Hematopoietic multipotent progenitor cell treated with erythropoietin and hydrocortisone succinate and interleukin-3 and kit ligand, for 8 days (in vitro differentiated cells): ENCODE measurements at regions not wholly inside any gene's neighbourhood (a gene's known extent, or its start where the extent isn't known, plus 50 kb on each side); places are given as distances from the start of the nearest gene placed in this dataset.
"Not testable (repeated sequence)": the region's sequence is repeated elsewhere in the genome, so short reads cannot be mapped to it uniquely, and the experiment has no call there.

Experiments used
- DNase-seq: peaks from one replicate; pipeline ENCODE4 v3.0.0-alpha.2; 2015

DNA sequence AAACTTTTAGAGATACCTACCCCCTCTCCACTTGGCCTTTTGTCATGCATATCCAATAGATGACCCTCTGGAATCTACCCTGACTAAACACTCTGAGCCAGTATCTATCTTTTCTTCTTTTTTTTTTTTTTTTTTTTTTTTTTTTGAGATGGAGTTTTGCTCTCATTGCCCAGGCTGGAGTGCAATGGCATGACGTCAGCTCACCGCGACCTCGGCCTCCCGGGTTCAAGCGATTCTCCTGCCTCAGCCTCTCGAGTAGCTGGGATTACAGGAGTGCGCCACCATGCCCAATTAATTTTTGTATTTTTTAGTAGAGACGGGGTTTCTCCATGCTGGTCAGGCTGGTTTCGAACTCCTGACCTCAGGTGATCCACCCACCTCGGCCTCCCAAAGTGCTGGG is 50.8 kb upstream of the GRIN2B start:
- DNase-seq, result not testable (repeated sequence)

DNA sequence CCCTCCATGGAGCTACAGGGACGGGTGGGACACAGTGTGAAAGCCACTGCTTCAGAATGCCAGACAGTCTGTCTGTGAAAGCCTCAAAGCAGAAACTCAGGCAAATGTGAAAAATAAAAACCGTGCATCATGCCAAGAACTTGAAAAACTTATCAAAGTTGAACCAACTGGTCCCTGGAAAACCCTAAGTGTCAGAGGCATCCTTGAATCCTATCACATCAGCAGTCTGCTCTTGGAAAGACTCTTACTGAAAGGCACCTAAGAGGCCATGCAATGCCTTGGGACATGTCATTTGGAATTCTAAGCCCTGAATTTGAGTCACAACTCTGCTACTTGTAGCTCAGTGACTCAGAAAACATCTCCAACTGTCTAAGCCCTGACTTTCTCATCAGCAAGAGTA is 62.4 kb upstream of the GRIN2B start:
- DNase-seq, result no peak

DNA sequence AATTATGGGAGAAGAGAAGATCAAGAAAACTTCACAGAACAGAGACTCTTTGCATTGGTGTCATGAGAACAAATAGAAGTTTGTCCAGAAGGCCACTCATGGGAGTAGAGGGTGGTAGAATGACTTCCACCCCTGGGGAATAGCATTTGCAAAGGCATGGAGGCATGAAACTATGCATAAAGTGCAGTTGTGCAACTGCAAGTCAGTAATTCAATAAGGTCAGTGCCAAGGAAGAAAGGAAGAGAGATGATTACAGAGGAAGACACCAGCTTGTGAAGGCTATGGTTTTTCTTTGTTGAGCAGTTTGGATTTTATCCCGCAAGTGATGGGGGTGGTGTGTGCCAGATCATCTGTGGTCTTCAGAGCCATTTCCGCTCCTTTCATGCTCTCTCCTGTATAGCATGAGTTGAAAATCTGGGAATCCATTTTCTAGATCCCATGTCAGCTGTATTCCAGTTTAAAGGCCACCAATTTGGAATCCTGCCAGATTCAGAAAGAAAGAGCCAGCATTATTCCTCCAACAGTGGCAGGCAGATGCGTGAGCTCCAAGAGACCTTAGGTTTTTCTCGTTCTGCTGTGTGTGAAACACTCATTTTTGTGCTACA is 67.6 kb upstream of the GRIN2B start:
- no peak for DNase-seq

DNA sequence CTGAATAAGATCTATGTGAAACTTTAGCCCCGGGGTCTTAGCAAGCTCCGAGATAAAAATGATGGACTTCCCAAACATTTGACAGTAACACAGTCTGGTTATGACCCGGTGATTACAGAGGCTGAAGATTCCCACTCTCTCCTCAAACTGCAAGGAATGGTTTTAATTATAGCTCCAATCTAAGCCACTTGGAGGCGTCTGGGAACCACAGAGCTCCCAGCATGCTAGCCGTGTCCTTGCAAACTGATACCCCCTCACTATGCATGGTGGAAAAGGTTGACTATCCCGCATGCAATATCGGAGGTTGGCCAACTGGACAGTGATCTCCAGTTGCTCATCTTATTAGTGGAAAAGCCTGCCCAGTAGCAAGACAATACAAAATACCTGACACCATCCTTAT is 76.5 kb upstream of the GRIN2B start:
- DNase-seq, result no peak

DNA sequence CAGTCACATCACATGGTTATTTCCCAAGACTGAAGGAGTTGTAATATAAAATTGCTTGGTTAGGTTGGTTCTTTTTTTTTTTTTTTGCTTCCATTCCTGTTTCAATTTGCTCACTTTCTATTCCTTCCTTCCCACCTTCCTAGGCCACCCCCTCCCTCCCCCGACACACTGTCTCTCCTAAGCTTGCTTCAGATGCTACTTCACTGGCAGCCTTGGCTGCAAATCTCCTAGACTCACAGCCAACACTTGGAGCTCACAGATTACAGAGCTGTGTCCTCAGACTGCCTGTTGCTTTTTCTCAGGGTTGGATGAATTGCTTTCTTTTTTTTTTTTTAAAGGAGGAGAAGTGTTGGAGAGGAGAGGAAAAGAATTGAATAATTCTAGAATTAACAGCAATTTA is 77.3 kb upstream of the GRIN2B start:
- DNase-seq, result no peak

DNA sequence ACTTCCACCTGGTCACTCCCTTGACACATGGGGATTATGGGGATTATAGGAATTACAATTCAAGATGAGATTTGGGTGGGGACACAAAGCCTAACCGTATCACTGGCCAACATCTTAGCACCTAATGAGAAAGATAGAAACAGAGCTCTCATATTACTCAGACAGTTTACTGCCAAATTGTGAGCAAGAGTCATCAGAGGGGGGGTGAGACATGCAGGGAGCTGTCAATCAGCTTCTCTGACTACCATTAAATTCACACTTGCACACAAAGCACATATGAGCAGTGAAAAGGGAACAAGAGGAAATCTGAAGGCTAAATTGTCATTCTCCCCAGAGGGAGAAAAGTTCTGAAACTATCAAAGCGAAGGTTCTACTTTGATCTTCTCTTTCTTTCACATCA is 78.1 kb upstream of the GRIN2B start:
- no peak for DNase-seq

DNA sequence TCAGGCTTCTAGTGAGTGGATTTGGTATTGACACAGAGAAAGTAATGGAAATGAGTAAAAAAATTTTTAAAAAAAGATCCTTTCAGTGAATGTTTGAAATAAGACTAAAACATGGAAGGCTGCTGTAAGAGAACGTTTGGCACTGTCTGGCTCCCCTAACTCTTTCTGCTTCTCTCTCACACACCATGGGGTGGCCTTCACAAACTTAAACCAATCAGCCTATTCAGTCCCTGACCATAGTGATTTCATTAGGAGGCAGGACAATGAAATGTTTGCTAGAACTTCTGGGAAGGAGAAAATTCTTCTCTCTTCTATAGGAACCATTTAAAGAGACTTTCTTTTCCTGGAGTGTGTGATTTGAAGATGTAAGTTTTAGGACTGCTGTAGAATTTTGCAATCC is 84.2 kb upstream of the GRIN2B start:
- DNase-seq, result no peak

DNA sequence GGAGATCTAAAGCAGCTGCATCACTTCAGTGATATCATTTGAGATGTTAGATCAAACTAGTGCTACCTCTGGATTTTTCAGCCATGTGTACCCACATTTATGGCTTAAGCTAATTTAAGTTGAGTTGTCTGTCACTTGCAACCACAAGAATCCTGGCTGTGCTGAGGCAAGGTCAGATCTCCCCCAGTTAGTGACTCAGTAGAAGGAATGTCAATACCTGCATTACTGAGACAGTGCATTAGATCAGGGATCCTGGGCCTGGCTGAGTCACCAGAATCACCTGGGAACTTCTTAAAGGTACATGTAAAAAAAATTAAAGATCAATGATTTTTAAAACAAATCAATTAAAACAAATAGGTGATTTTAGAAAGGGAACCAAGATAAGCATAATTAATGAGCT is 84.6 kb upstream of the GRIN2B start:
- DNase-seq, result no peak

DNA sequence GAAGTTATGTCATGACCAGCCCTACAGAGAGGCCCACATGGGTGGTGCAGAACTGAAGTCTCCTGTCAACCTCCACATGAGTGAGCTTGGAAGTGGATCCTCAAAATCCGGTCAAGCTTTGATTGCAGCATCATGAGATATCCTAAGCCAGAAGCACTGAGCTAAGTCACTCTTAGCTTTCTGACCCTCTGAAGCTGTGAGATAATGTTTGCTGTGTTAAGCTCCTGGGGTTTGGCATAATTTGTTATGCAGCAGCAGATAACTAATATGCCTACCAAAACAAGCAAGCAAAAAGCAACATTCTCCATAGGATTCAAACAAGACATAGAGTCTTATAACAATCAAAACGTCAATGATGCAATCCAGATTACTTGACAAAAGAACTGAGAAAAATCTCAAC is 87.6 kb upstream of the GRIN2B start:
- no peak for DNase-seq

DNA sequence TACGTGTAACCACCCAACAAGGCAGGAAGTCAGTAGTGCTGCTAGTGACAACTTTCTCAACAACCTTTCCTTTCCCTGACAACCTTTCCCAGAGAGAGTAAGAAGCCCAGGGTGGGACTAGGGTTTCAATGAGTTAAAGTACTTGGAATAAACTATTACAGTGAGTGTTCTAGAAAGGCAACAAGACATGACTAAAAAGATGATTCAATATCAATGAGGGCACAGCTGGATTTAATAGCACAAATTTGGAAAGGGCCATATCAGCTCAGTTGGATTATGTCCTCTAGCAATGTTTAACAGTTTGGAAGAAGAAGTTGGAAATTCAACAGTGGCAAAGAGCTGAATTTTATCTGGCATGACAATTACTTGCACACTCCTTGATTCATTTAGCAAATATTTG is 90.4 kb upstream of the GRIN2B start:
- no peak for DNase-seq

DNA sequence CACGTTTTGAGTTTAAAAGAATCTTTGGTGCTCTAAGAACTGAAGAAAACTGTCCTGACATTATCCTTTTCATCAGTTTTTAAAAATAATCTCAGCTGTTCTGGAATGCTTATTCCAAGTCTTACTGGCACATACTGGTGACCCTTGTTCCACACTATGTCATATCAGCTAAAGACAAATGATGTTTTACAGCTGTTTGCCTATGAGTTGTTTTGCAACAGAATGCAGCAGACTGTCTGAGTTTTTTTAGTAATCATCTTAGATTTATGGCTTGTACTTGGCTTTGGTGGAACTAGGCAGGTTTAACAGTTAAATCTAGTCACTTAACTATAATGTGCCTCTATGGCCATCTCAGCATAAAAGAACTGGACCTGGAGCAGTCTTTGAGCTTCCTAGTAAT is 91.6 kb upstream of the GRIN2B start:
- DNase-seq, result no peak

DNA sequence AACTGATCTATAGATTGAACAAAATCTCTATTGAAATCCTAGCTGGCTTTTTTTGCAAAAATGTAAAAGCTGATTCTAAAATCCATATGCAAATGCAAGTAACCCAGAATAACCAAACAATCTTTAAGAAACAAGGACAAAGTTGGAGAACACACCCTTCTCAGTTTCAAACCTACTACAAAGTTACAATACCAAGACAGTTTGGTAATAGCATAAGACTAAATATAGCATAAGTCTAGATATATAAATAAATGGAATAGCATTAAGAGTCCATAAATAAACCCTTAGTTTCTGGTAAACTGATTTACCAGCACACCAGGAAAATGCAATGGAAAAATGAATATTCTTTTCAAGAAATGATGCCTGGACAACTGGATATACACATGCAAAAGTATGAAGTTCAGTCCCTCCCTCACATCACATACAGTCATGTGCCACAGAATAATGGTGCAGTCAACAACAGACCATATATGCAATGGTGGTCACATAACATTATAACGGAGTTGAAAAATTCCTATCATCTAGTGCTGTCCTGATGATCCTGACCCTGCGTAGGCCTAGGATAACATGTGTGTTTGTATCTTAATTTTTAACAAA is 94.5 kb upstream of the GRIN2B start:
- DNase-seq, result no peak

DNA sequence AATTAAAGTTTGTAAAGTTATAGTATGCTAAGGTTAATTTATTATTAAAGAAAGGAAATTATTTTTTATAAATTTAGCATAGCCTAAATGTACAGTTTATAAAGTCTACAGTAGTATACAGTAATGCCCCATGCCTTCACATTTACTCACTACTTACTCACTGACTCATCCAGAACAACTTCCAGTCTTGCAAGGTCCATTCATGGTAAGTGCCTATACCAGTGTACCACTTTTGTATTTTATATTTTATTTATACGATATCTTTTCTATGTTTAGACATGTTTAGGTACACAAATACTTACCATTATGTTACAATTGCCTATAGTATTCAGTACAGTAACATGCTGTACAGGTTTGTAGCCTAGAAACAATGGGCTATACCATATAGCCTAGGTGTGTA is 95.1 kb upstream of the GRIN2B start:
- DNase-seq, result no peak

DNA sequence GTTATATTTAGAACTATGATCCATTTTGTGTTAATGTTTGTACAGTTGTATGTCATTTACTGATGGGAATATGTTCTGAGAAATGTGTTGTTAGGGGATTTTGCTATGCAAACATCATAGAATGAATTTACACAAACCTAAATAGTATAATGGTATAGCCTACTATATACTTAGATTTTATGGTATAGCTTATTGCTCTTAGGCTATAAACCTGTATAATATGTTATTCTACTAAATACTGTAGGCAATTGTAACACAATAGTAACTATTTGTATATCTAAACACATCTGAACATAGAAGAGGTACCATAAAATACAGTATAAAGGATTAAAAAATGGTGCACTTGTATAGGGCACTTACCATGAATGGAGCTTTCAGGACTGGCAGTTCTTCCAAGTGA is 105.4 kb upstream of the GRIN2B start:
- DNase-seq, result no peak

DNA sequence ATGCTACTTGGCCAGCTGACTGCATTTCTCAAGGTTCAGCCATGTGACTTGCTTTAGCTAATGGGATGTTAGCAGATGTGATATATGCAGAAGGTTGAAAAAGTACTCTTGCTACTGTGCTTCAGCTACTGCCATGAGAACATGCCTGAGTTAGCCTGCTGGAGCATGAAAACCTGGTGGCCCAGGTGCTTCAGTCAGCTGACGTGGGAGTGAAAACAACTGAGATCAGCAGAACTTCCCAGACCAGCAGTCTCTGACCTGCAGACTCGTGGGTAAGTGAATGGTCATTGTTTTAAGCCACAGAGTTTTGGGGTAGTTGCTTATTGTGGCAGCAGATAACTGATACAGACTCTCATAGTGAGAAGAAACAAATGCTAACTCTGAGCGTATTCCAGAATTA is 118.6 kb upstream of the GRIN2B start:
- no peak for DNase-seq

DNA sequence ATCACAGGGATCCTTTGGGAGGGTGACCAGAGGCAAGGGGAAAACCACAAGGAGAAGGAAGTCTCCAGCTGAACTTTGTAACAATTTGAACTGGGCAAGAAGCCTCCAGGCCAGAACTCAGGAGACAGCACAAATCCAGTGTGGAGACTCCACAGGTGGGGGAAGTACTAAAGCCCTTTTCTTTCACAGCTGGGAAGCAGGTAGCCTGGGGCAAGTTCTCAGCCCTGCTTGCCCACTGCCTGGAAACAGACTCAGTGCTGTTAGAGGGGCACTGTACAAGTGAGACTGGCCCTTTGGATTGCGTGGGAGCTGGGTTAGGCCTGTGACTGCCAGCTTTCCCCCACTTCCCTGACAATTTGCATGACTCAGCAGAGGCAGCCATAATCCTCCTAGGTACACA is 120.2 kb upstream of the GRIN2B start:
- DNase-seq, result not testable (repeated sequence)

DNA sequence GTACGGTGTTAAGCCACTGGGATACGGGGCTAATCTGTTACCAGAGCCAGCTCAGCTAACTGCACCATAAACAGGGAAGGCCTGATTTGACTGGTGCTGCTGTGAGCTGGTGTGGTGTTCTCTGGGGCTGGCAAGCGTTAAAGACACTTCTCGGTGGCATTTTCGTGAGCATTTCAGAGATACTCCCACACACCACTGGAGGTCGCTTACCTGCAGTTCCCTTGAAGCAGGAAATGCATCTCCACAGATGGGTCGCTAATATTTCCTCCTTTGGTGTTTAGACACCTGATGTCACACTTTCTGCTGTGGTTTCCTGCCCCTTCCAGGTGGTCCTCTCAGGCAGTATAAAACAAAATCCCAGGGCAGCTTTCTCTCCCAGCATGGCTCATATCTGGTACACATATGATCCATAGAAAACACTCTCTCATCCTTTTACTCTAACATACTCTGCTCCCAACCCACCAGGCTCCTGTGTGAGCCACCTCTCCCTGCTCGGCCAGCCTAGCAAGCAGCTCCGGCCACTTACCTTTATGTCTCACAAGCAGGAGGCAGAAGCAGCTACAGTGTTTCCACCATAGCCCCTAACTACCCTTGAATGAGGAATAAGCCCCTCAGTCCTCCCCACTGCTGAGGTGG is 129.9 kb upstream of the GRIN2B start:
- no peak for DNase-seq

DNA sequence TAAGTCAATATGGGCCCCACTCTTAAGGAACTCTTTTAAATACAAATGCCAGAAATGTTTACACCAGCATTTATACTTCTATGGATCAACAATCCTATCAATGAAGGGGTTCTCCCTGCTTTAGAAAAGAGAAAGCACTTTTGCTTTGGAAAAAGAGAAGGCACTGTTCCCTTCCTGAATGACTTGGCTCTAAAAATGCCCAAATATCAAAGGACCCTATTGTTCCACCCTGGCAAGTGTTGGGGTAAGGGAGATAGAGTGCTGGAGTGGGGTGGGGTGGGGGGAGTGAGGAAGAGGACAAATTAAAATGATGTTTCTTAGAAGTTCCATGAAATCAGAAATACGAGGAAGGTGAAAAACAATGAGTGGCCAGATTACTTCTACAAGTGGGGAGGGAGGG is 131.6 kb upstream of the GRIN2B start:
- DNase-seq, result no peak

DNA sequence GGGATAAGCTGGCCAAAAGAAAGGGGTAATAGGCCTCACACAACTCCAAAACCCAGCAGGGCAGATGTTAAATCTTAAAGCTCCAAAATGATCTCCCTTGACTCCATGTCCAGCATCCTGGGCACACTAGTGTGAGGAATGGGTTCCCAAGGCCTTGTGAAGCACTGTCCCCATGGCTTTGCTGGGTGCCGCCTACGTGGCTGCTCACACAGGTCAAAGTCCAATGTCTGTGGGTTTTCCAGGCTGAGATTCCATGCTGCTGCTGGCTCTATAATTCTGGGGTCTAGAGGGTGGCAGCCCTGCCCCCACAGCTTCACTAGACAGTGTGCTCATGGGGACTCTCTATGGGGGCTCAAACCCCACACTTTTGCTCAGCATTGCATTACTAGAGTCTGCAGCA is 145.3 kb upstream of the GRIN2B start:
- DNase-seq, result no peak

DNA sequence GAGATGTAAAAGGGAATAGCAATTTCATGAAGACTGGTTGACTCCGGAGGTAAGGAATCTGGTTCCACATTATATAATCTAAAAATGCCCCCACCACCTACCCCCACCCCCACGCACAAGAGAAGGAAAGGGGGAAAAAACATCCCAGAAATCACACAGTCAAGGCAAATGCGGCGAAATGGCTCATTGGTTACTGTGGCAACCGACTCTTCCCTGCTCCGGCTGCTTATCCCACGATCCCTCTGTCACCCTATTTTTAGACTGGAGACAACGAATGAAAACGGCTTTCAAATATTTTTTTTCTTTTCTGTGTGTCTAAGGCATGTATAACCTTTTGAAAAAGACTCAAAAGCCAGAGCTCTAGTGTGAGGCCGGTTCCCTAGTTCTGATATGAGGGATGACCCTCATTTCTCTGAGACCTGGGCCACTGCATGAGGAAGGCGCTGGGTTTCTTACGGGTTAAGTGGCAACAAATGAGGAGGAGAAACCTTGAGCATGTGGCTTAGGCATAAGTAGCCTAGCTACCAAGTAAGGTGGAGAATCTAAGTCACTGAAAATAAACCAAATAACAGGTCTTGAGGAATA is 148.3 kb upstream of the GRIN2B start:
- no peak for DNase-seq

DNA sequence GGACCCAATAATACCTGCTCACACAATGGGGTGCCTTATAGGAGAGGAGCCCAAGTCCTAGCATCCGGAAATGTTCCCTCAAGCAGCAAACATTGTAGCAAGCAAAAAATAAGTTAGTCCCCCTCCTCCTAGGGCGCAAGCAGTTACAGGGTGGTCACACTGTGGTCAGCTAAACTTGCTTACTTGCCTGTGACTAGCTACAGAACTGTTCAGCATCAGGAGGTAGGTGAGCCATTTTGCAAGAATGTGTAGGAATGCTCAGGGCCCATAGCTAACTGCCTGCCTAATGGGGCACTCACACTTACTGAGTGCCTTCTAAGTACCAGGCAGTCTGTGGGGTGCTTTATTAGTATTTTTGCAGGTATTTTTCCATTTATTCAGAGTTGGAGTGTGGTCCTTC is 154.6 kb upstream of the GRIN2B start:
- no peak for DNase-seq

DNA sequence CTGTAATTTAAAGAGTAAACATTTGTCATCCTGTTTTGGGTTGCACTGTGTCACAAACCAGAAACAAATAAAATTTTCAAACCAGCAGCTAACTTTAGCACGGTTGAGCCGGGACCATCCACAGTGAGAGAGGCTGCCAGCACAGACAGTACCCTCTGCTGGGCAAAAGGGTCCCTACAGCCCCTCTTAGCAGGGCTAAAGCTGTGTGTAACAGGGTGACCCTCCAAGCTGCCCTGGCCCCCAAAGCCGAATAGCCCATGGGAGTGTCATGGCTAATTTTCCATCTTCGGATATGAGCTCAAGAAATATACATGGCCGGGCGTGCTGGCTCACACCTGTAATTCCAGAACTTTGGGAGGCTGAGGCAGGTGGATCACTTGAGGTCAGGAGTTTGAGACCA is 157.1 kb upstream of the GRIN2B start:
- DNase-seq, result no peak

DNA sequence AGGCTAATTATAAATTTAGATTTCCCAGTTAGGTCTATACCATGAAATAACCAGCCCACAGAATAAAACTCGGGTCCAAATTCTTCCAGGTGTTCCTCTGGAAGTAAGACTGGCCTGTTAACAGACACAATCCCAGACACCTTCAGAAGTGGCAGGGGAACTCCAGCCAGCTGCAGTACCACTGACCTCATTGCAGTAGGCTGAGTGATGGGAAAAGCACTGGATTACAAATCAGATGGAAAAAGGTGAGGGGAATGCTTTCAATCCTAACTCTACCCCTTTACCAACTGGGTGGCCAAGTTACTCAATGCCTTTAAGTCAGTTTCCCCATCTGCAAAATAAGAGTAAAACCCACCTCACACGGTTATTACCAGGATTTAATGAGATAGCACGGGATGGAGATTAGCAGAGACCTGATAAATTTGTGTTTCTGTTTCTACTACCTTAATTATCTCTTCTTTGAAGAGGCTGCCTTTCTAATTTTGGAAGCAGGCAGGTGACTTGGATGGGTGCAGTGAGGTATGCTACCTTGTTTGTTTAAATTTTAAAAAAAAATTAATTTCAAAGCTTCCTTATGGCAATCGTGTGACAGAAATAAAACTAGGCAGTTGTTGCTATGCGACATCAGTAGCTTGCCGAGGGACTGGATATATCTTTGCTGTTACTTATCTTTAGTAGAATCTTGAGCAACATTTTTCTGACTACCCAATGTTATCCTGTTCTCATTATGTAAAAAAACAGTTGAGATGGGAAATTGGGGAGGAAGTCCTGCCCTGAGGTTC is 167.3 kb upstream of the GRIN2B start:
- DNase-seq, result no peak

DNA sequence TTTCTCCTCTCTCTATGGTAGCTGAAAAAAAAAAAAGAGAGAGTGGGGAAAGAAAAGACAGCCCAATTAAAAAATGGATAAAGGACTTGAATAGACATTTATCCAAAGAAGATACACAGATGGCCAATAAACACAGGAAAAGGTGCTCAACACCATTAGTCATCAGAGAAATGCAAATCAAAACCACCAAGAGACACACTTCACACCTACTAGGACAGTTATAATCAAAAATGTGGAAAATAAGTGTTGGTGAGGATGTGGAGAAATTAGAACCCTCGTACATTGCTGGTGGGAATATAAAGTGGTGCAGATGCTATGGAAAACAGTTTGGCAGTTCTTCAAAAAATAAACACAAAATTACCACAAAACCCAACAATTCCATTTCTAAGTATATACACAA is 172.4 kb upstream of the GRIN2B start:
- no peak for DNase-seq
